Activated T-helper 1 cell treated with anti-CD3 and anti-CD28 coated beads, Interleukin-2, amount 50 U/mL, for 16 hours (primary cell): ENCODE measurements at regions not wholly inside any gene's neighbourhood (a gene's known extent, or its start where the extent isn't known, plus 50 kb on each side); places are given as distances from the start of the nearest gene placed in this dataset.
"Not testable (repeated sequence)": the region's sequence is repeated elsewhere in the genome, so short reads cannot be mapped to it uniquely, and the experiment has no call there.

Experiments
- DNase-seq, 2 donors: peaks; one replicate each; pipeline ENCODE4 v3.0.0-alpha.2; 2020; ENCODE audit warnings: low read depth in 1 of 2, low spot score in 1 of 2

DNA sequence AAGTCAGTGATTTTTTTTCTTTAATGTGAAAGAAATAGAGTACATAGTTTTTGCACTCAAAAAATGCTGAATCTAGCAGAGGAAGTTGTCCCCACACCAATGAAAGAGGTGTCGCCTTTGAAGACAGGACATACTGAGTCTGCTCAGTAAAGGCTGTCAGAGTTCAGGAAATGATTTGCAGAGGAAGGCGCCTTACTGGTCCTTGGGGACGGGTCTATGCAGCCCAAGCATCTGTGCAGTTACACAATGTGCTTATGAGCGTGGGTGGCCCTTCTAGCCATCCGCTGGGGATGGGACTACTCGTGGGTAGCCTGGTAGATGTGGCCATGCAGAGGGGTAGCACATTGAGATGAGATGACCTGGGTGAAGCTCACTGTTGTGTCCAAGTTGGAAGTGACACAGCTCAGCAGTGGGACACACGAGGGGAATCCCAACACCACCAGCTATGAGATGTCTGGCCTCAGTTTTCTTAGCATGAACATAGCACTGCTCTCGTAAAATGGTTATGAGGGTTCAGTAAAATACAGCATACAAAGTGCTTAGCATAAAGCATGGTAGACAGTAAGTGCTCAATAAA lies 116.5 kb upstream of the RBPJ start:
- no peak for DNase-seq

DNA sequence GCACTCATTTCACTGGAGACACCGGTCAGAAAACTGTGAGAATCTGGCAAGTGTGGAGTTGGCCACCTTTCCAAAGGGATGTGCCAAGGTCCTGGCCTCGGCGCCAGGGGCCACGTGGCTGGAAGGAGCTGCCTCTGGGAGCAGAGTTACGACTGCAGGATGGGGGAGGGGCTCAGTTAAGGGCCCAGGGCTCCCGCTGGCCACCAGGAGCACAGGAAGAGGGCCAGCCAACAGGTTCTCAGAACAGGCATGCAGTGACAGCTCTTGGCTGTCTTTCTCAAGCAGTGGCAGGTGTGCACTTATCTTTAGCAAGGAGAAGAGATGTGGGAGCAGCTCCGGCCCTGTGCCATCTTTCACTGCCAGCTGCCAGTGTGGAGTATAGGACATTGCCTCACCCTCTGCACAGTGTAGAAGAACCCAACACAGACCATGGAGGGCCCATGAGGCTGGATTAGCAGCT lies 115.9 kb upstream of the RBPJ start:
- DNase-seq = no peak

- DNase-seq = no peak
These were observed 114.5 kb upstream of the RBPJ start for GRCh38 chr4:26206339-26206738.

GRCh38 chr4:26206999-26207398 lies 113.8 kb upstream of the RBPJ start:
- no peak for DNase-seq

DNA sequence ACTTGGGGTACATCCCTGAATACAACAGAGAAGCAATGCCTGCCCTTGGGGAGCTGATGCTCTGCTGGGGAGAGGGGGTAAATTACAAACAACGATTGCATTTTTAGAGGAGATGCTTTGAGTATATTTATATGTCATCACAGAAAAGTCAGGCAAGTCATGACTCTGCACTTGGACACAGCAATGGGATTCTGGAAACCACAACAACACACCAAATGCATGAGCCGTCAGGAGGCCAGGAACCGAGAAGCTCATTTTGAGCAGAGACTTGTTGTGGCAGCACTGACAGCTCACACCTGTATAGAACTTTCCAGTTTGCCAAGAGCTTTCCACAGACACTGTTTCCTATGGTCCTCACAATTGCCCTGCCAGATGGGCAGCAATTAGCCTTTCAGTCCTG lies 113.2 kb upstream of the RBPJ start:
- DNase-seq = no peak

- no peak for DNase-seq
These were observed 112.4 kb upstream of the RBPJ start for GRCh38 chr4:26208237-26208994.

DNA sequence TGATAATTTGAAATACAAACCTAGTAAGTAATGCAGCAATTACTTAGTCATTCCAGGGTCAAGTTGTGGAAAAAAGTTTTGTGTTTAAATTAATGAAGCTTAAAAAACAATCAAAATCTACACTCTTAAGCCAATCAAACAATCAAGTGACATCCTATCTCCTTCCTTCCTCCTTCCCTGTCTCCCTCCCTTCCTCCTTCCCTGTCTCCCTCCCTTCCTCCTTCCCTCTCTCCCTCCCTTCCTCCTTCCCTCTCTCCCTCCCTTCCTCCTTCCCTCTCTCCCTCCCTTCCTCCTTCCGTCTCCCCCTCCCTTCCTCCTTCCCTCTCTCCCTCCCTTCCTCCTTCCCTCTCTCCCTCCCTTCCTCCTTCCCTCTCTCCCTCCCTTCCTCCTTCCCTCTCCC lies 111.4 kb upstream of the RBPJ start:
- not testable (repeated sequence) for DNase-seq

- no peak for DNase-seq
These were observed 108.3 kb upstream of the RBPJ start for GRCh38 chr4:26212528-26212927.

DNA sequence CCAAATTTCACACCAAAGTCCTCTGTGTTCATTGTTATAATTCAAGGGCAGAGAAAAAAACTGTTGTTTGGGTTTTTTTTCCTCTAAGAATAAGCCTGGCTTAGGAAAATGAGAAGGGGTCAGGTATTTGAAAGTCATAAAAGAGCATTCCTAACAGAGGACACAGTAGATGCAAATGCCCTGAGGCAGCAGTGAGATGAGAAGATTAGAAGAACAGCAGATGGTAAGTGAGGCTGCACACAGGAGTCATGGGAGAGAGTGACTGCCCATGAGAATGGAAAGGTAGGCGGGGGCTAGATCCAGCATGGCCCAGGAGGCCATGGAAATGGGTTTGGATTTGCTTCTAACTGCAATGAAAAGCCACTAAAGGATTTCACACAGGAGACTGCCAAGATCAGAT lies 107.5 kb upstream of the RBPJ start:
- DNase-seq = no peak

DNA sequence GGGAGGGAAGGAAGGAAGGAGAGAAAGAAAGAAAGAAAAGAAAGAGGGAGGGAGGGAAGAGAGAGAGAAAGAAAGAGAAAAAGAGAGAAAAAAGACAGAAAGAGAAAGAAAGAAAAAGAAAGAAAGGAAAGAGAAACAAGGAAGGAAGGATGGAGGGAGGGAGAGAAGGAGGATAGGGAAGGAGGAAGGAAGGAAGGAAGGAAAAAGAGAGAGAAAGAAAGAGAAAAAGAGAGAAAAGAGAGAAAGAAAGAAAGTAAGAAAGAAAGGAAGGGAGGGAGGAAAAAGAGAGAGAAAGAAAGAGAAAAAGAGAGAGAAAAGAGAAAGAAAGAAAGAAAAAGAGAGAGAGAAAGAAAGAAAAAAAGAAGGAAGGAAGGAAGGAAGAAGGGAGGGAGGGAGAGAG lies 105.8 kb upstream of the RBPJ start:
- DNase-seq = no peak

DNA sequence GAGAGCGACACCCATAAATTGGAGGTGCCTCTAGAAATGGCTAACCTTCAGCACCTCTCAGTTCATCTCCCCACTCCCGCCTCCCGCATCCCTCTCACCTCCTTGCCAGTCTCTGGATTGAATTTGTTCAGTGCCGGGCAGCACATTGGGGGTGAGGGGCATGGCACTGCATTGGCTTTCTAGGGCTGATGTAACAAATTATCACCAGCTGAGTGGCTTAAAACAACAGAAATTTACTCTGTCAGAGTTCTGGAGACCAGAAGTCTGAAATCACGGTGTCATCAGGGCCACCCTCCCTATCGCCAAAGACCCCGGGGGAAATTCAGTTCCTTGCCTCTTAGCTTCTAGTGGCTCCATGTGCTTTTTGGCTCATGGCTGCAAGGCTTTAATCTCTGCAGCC lies 105.1 kb upstream of the RBPJ start:
- DNase-seq = no peak

GRCh38 chr4:26217481-26217880 lies 103.3 kb upstream of the RBPJ start:
- DNase-seq = no peak

DNA sequence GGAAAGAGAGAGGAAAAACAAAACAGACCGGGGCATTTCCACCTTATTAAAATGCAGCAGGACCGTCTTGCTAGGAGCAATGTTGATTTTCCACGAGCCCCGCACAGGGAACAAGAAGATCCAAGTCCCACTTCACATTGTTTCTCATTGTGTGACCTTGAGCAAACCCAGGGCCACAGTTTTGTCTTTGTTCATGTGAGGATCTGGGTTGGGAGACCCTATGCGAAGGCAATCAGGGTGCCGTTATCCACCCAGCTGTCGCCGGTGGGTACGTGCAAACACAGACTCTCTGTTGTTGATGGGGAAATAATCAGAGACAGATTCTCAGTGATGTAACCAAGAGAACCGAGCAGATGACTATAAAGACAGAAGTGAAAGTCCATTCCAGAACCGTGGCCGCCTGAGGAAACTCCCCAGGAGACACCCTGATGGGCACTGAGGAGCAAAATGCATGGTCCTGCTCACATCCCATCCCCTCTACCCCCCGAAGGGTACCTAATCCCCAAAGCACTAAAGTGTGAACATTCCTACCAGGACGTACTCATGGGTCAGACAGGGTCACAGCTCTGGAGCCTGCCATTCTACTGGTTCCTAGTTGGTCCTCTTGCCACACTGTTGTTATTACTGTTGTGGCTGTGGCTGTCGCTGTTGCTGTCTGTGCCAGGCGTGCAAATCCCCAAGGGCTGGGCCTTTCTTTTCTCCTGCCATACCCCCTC lies 102.7 kb upstream of the RBPJ start:
- DNase-seq = no peak

GRCh38 chr4:26218677-26219605 lies 101.9 kb upstream of the RBPJ start:
- DNase-seq = no peak

DNA sequence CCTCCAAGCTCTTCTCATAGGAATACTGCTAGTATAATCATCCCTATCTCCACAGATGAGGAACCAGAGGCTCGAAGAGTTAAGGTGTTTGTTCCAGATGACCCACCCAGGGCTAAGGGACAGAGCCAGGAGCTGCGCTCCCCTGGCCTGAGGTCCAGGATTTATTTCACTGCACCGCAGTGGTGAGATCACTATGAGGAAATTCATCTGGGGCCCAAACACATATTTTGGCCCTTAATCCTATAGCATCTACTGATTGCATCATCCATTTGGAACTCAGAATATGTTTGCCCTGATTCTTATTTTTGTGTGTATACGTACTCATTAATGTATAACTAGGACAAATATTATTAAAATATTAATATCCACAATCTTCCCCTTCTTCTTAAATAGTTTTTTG lies 100.1 kb upstream of the RBPJ start:
- DNase-seq = no peak

DNA sequence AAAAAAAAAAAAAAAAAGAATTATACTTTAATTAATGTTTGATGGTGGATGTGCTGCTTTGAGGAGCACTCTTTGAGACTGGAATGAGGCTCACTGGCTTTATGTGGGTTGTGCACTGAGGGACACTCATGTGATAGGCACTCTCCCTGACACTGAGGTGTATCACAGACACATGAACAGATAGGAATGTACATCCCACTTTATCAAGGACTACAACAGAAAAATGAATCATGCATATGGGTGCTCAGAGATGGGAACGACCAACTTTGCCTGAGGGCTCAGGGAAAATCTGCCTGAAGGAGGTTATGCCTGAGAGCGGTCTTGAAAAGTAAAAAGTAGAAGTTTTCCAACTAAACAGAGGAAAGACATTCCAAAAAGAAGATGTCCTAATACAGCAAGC lies 97.7 kb upstream of the RBPJ start:
- DNase-seq = no peak

DNA sequence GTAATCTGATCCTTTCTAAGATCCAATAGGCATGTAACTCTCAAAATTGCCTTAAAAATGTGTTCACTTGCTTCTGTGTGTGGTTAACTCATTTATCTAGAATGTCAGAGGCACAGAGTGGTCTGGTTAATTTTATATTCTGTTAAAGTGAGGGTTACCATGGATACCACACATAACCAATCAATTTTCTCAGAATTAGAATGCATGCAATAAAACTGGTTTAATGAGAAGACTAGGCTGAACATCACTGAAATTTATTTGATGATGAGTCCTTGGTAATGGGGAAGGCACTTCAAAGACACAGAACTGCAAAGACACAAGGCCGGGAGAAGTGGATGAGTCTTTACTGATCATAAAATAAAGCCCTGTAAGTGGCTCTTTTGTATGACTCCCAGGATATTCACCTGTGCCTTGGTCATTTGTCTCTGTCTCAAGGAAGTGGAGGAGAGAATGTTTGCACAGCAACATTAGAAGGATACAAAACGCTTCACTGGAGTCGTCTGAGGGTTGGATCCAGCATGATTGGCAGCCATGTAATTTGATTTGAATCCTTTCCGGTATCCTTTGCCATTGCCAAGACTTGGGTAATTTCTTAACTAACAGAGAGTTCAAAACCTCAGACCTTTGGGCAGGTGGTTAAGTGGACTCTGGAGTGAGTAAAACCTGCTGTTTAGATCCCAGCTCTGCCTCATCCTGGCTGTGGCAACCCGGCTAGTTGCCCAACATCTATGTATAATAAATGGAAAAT lies 94.0 kb upstream of the RBPJ start:
- DNase-seq = no peak

DNA sequence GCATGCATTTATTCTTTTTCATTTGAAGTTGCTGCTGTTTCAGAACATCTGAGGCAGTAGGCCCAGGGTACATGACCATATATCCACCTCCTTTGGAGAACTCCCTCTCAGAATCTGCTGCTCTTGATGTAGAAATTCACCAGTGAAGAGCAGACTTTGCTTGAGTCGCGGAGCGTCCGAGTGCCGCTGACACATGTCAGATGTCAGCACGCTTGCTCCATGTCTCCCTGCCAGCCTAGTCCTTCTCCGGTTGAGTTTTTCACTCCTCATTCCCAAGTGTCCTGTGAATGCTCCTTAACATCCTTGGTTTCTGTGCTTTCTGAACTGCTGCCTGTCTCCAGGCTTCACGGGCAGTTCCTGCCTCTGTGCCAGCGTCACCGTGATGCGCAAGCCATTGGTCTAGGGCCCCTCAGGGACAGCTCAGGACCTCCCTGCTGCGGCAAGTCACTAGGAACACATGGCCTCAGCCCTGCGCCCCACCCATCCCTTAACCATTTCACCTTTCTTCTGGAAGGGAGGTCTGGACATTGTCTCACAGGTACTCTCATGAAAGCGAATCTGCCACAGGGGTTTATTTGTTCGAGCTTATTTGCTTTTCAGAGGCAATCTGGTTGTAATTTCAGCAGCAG lies 93.1 kb upstream of the RBPJ start:
- DNase-seq = no peak

GRCh38 chr4:26228883-26229282 lies 91.9 kb upstream of the RBPJ start:
- DNase-seq = no peak

DNA sequence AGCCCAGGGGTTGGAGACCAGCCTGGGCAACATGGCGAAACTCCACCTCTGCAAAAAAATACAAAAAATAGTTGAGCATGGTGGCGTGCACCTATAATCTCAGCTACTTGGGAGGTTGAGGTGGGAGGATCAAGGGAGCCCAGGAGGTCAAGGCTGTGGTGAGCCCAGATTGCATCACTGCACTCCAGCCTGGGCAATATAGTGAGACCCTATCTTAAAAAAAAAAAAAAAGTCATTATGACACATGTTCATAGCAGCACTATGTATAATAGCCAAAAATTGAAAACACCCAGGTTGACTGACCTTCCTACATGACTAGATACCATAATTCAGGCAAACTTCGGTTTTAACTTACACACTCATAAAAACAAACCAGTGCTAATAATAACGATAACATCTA lies 90.8 kb upstream of the RBPJ start:
- DNase-seq = no peak
